Esophagus muscularis mucosa (tissue), 4 donors: ENCODE measurements at regions not wholly inside any gene's neighbourhood (a gene's known extent, or its start where the extent isn't known, plus 50 kb on each side); places are given as distances from the start of the nearest gene placed in this dataset.

Experiments used
- CTCF ChIP-seq, 3 experiments: fragments of 200-600 bp in 2 of 3; fragments of 450-650 bp in 1 of 3; sonication (generic) in 2 of 3; IDR thresholded peaks; one replicate each; pipeline ENCODE4 v1.5.1; 2017 to 2019; ENCODE audit warnings: antibody characterized with exemption in 3 of 3, mild to moderate bottlenecking in 2 of 3, moderate library complexity in 1 of 3
- EP300 ChIP-seq: sonication (generic); formaldehyde crosslinking; IDR thresholded peaks from one replicate; pipeline ENCODE4 v1.6.1; 2017; ENCODE audit warnings: antibody characterized with exemption
- POLR2A ChIP-seq: fragments of 450-650 bp; IDR thresholded peaks from one replicate; pipeline ENCODE4 v1.6.1; 2017; ENCODE audit warnings: antibody characterized with exemption, moderate library complexity, mild to moderate bottlenecking, low read depth
- POLR2AphosphoS5 ChIP-seq, 2 donors: sonication (generic); formaldehyde crosslinking; IDR thresholded peaks; one replicate each; pipeline ENCODE4 v1.6.1; 2017; ENCODE audit warnings: antibody characterized with exemption in 2 of 2

- no peak for TF ChIP-seq CTCF (IDR thresholded peaks at IDR 0.05)
- TF ChIP-seq POLR2A: no peak
- TF ChIP-seq EP300: no peak
- TF ChIP-seq POLR2AphosphoS5 (IDR thresholded peaks at IDR 0.05): no peak
These were observed 245.4 kb downstream of the NPHP4 start for GRCh38 chr1:5746611-5747425.
